ENCODE measurements at regions not wholly inside any gene's neighbourhood (a gene's known extent, or its start where the extent isn't known, plus 50 kb on each side); places are given as distances from the start of the nearest gene placed in this dataset.

DNA sequence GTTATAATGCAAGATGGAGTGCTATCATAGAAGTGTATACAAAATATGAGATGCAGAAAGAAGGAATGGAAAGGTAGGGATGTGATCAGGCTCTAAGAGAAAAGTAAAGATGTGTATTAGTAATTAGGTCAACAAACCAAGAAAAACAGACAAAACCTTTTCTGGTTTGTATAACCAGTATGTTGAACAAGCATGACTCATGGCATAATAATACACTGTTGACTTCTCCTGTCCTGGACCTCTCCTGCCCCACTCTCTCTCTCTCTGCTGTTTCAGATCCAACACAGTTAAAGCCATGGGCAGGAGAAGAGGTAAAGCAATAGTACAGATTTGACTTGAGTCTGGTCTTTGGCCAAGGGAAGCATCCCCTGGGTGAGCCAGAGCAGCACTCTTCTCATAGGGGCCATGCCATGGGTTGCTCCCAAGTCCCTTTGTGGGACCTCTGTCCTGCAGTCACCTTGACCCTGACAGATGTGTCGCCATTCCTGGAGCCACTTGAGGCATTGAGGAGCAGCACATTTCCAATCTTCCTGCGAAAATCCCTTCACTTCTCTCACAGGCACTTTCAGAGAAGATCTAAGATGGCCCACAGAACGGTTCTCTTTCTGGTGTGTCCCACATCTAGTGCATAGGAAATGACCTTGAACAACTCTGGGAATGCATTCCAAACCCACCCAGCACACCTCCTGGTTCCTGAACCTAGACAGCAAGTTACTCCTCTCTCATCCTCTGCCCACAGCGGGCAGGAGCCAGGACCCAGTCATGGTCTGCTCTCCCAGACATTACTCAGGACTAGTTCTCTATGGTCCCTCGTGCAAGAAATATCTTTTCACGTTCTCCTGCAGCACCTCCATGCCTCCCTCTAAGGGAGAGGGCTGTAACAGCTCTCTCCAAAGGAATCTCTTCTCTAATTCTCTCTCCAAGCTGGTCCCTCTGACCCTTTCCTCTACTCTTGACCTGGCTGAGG lies 58.2 kb upstream of the PRSS23 start:
- no peak for DNase-seq (ENCODE audit: extremely low read depth, low read depth)
- TF ChIP-seq, protein P1, sequence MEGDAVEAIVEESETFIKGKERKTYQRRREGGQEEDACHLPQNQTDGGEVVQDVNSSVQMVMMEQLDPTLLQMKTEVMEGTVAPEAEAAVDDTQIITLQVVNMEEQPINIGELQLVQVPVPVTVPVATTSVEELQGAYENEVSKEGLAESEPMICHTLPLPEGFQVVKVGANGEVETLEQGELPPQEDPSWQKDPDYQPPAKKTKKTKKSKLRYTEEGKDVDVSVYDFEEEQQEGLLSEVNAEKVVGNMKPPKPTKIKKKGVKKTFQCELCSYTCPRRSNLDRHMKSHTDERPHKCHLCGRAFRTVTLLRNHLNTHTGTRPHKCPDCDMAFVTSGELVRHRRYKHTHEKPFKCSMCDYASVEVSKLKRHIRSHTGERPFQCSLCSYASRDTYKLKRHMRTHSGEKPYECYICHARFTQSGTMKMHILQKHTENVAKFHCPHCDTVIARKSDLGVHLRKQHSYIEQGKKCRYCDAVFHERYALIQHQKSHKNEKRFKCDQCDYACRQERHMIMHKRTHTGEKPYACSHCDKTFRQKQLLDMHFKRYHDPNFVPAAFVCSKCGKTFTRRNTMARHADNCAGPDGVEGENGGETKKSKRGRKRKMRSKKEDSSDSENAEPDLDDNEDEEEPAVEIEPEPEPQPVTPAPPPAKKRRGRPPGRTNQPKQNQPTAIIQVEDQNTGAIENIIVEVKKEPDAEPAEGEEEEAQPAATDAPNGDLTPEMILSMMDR (IDR thresholded peaks at IDR 0.05; ENCODE audit: low read depth, low read length): no peak

DNA sequence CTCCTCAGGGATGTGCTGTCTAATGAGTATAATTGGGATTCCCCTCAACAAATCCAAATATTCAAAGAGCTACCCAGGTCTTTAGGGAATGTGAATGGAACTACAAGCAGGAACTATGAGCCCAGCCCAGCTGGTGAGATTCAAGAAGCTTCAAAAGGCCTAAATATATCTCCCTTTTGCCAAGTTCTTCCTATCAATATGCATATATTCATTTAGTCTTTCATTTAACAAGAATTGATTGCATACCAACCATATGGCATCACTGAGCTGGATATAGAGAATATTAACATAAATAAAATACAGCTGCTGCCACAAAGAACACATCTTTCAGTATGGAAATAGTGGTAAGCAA lies 58.9 kb upstream of the PRSS23 start:
- DNase-seq (ENCODE audit: extremely low read depth, low read depth): no peak
- TF ChIP-seq, protein P1 (IDR thresholded peaks at IDR 0.05; ENCODE audit: low read depth, low read length): no peak

DNA sequence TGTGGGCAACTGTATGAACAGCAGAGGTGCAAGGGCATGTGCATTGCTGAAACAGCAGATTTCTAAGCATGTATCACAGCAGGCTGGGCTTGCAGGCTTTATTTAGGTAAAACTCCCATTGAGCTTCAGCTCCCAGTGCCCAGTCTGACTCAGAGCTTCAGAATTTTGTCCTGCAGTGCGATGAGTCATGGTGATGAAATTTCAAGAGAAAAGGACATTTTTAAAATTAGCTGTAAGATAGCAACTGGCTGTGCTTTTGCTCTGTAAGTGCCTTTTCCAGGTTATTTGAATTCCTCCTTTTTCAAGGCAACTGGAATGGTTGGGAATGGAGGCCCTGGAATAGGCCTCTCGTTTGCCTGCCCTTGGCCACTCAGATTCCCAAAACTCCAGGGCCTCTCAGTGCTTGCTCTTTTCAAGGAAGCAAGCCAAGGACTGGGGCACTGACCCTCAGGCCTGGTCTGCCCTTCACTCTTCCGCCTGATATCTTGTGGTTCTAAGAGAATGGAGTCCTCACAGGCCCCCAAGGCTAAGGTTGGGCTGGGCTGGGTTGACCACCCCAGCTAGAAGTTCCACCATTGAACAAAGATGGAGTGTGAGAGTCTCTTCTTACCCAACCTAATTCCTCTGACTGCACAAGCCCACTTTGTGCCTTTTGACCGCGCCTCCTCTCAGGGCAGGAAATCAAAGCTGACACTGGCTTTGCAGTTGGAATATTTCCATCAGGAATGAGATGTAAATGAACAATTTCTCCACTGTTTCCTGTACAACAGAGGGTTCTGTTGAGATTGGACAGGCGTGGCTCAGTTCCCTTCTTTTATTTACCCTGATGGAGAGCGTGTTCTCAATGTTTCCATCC lies 59.5 kb upstream of the PRSS23 start:
- DNase-seq (ENCODE audit: extremely low read depth, low read depth): peak; percentile 78
- TF ChIP-seq, protein P1 (IDR thresholded peaks at IDR 0.05; ENCODE audit: low read depth, low read length): no peak

DNA sequence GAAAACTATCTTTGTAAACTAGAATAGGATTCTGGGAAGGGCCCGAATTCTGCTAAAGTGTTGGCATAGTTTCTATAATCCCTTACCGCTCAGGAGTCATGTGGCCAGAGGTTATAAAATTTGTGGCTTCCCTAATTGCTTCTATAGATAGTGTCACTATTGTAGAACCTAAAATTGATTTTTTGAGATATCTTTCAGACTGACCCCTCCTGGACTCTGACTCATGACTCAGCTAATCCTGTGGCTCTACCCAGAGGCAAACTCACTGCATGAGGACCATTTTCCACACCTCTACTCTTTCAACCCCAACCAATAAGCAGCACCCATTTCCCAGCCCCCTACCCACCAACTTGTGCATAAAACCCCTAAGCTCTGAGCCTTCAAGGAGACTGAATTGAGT lies 61.8 kb upstream of the PRSS23 start:
- TF ChIP-seq, protein P1 (IDR thresholded peaks at IDR 0.05; ENCODE audit: low read depth, low read length): no peak
- DNase-seq (ENCODE audit: extremely low read depth, low read depth): no peak

DNA sequence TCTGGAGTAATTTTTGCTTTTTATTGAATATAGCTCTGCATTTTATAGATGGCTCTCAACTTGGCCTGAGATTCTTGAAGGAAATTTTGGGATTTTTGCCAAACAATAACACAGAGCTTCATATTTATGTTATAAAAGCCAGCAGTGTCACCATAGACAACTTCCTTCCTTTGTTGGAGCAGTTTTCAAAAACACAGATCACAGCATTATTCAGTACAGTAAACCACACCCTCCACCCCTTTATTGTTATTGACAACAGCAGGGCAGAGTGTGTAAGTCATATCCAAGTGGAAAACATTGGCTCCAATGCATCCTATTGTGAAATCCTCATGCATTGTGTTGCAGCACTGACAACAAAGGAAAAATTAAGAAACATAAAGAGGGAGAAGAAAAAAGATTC lies 62.6 kb upstream of the PRSS23 start:
- TF ChIP-seq, protein P1 (IDR thresholded peaks at IDR 0.05; ENCODE audit: low read depth, low read length): no peak
- DNase-seq (ENCODE audit: extremely low read depth, low read depth): peak; percentile 50

DNA sequence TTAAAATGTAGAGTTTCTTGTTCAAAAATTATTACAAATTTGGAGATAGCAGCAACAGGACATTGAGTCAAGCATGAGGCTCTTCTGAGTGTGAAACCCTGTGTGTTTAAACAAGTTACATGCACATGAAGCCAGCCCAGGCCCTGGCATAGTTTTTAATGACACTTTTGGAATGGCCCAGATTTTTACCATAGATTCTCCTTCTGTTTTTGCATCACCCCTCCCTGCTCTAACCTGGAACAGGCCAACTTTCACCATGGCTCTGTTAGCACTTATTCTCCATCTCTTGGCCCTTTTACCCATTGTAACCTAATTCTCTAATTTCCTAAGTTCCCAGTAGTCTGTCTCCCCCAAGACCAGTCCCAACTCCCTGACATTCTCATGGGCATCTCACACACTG lies 63.1 kb upstream of the PRSS23 start:
- TF ChIP-seq, protein P1 (IDR thresholded peaks at IDR 0.05; ENCODE audit: low read depth, low read length): no peak
- DNase-seq (ENCODE audit: extremely low read depth, low read depth): no peak
